ENCODE measurements at regions not wholly inside any gene's neighbourhood (a gene's known extent, or its start where the extent isn't known, plus 50 kb on each side); places are given as distances from the start of the nearest gene placed in this dataset.
A peak's percentile ranks its signal among the peaks of the same experiment; 100 is the strongest.

DNA sequence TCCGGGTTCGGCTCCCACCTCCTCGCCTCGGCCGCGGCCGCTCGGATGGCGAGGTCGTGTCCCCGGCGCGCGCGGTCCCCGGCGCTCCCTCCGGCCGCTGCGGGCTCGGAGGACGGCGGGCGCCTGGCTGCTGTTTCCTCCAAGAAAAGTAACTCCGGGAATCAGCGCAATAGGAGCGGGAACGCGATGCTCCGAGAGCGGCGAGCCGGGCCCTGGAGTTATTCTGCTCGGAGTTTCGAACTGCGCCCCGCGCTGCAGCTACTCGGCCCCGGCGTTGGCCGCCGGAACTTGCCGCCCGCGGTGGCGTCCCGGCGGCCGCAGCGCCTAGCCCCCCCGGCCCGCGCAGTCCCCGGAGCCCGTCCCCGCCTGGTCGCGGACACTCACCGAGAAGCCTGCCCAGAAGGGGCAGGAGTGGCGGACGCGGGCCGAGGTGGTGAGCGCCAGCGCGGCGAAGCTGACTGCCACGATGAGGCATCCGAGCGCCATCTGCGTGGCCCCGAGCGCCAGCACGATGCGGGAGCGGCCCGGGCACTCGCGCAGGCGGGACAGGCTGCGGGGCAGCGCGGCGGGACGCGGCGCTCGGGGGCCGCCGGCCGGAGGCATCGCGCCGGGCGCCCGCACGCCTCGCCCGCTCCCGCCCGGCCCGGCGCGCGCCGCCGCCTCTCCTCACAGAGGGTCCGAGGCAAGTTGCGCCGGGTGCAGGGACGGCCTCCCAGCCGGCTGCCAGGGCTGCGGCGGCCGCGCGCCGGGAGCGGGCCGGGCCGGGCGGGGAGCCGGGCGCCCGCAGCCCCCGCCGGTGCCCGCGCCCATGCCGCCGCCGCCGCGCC, 251.9 kb downstream of the TJP1 start:
- Histone ChIP-seq H3K27me3 (peaks cover 26% of the 10 kb centered on the region), H3K36me3 (no peaks in the 10 kb centered on the region)

DNA sequence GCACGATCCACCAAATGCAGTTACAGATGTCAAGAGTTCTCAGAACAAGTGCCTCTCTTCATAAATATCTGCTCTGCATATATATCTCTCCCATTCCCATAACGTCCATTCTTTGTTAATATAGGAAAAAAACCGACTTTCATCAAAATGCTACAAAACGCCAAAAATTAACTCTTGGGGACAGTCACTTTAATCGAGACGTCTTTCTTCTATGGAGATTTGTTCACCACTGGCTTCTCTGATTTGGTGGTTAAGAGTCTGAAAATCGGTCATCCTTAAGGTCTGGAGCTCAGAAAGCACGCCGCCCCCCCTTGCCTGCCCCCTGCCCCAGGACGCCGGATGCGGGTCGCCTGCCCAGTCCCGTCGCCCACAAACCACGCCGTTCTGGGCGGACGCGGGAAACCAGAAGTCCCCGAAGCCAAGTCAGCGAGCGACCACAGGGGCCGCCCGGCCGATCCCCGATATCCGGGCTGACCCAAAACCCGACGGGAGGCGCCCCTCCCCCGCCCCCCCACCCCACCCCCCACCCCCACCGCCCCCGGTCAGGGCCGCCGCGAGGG, 252.7 kb downstream of the TJP1 start:
- Histone ChIP-seq H3K4me3 (peak overlapping the region; percentile 20; the same call in 1 of the 2 replicates), H3K27me3 (peaks cover 26% of the 10 kb centered on the region), H3K9me3 (peaks cover 7% of the 10 kb centered on the region), H3K36me3 (no peaks in the 10 kb centered on the region)
- DNase-seq, result no peak

More for the DNA sequence above, 251.9 kb downstream of the TJP1 start:
- Histone ChIP-seq H3K9me3 (peaks cover 7% of the 10 kb centered on the region), H3K4me3 (peak overlapping the region; percentile 31)
- peak; percentile 26 for DNase-seq

DNA sequence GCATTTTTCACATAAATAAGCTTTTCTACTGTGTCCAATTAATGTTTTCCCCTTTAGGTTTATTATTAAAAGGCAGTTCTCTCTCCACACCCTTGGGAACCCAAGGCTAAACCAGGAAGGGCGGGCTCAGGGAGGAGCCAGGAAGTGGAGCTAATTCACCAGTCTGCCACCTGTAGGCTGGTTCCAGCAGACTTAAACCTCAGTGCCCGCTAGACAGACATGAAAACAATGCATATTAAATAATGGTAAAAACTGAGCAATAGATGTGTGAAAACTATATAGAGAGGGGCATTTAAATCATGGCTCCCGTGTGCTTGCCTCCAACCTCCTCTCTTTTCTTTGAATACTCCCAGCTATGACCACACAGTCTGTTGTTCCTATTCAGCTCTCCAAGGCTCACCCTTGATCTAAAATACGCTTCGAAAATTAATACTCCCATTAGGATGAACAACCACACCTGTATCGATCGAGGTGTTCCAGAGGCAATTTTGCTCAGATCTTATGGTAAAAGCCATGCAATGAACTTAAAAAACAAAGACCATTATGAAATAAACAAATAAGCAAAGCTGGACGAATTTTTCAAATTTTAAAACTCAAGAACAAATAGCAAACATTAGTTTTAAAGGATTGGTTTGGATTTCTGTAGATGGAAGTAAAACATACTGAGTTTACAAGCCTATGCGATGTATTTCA, 253.3 kb downstream of the TJP1 start:
- DNase-seq, result peak; percentile 48
- H3K27me3 ChIP-seq, result peaks cover 26% of the 10 kb centered on the region
- no peaks in the 10 kb centered on the region for H3K36me3 ChIP-seq
- H3K4me3 ChIP-seq, result no peak overlapping the region
- peaks cover 7% of the 10 kb centered on the region for H3K9me3 ChIP-seq

DNA sequence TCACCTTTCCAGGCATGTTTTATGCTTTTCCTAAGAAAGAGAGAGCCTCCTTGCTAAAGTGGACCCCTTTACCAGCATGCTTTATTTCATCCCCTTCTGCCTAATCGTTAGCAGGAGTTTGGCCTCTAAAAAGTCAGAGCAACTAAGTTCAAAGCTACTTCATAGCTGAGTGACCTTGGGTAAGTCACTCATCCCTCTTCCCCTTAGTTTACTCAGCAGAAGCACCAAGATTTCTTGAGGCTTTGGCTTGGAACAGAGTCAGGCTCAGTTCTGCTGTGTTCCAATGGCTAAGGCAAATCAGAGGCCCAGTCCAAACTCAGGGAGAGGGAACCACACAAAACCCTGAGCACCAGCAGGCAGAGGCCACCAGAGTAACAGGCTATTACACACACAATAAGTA, 254.9 kb downstream of the TJP1 start:
- H3K9me3 ChIP-seq, result no peaks in the 10 kb centered on the region
- no peak overlapping the region for H3K4me3 ChIP-seq
- no peak for DNase-seq
- peaks cover 20% of the 10 kb centered on the region for H3K27me3 ChIP-seq
- H3K36me3 ChIP-seq, result no peaks in the 10 kb centered on the region

DNA sequence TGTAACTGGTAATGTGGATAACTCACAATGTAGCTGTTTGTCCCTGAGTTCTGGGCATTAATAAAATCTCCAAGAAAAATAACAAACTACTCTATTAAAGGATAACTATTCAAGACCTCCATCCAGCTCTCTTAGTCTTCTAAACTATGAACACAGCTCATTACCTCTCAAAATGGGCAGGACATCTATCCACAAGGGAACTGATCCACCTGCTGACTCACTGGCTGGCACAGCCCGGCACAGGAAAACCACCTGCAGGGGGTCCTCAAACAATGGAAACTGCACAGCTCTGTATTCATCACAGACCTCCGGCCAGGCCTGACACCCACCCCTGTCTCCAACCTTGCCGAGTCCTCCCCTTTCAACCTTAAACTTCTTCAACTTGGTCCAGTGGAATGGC, 255.4 kb downstream of the TJP1 start:
- no peak overlapping the region for H3K4me3 ChIP-seq
- peaks cover 18% of the 10 kb centered on the region for H3K27me3 ChIP-seq
- H3K36me3 ChIP-seq, result no peaks in the 10 kb centered on the region
- no peak for DNase-seq
- H3K9me3 ChIP-seq, result no peaks in the 10 kb centered on the region

DNA sequence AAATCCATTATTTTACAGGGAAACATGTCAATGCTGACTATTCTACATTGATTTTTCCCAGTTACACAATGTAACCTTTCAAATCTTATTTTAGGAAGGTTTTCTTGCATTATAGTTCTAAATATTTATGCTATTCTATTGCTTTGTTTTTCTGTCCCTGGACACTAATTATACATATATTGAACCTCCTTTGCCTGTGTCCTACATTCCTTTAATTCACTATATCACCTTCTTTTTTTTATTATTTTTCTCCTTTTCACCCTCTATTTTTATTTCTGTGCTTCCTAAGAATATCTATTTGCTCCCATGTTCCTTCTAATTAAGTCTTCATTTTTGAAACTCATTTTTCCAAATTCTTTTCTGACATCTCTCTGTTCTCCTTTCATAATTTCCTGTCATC, 259.2 kb downstream of the TJP1 start:
- Histone ChIP-seq H3K4me3 (no peak overlapping the region), H3K9me3 (no peaks in the 10 kb centered on the region), H3K27me3 (no peaks in the 10 kb centered on the region), H3K36me3 (no peaks in the 10 kb centered on the region)
- DNase-seq, result no peak

DNA sequence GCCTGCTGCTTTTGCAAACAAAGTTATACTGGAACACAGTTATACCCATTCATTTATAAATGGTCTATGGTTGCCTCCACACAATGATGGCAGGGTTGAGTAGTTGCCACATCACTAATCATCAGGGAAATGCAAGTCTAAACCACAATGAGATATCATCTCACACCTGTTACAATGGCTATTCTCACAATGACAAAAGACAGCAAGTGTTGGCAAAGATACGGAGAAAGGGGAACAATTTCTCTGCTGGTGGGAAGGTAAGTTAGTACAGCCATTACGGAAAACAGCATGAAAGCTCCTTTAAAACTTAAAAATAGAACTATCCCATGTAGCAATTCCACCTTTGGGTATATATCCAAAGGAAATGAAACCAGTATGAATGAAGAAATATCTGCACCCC, 261.4 kb downstream of the TJP1 start:
- H3K27me3 ChIP-seq, result no peaks in the 10 kb centered on the region
- no peaks in the 10 kb centered on the region for H3K9me3 ChIP-seq
- H3K36me3 ChIP-seq, result no peaks in the 10 kb centered on the region
- DNase-seq, result no peak
- no peak overlapping the region for H3K4me3 ChIP-seq

DNA sequence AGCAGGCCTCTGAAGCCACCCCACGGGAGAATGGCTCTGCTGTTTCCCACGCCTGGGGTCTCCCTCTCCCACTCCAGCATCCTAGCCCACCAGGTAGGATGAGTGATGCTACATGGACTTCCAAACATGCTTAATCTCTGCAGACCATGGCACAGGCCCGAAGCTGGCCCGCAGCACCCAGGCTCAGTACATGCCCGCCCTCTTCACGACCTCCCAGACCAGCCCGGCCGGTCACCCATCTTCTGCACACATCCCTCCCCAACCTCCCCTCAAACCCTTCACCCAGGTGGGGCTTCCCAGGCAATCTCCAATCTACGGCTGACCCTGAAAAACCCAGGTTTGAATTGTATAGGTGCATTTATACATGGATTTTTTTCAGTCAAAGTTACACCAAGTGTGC, 264.0 kb downstream of the TJP1 start:
- H3K9me3 ChIP-seq, result no peaks in the 10 kb centered on the region
- DNase-seq, result no peak

DNA sequence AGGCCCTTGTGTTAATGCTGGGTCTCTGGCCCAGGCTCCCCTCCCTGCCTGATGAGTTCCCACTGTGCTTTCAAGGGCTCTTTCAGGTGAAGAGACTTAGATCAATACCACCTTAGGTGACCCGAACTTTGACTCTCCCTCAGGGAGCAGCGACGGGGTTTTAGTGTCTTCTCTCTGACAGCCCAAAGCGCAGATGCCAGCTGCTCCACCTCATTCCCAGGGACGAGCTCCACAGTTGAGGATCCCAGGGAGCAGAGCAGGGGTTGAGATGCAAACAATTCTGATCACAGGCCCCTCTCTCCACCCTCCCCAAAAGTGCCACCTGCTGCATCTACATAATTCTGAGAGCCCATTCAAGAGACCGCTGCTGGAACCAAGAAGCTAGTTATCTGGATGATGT, 265.1 kb downstream of the TJP1 start:
- DNase-seq, result no peak
- no peak overlapping the region for H3K4me3 ChIP-seq
- H3K27me3 ChIP-seq, result no peaks in the 10 kb centered on the region
- no peaks in the 10 kb centered on the region for H3K36me3 ChIP-seq
- H3K9me3 ChIP-seq, result no peaks in the 10 kb centered on the region

More for the DNA sequence above, 264.0 kb downstream of the TJP1 start:
- H3K36me3 ChIP-seq, result no peaks in the 10 kb centered on the region
- H3K4me3 ChIP-seq, result no peak overlapping the region
- H3K27me3 ChIP-seq, result no peaks in the 10 kb centered on the region

DNA sequence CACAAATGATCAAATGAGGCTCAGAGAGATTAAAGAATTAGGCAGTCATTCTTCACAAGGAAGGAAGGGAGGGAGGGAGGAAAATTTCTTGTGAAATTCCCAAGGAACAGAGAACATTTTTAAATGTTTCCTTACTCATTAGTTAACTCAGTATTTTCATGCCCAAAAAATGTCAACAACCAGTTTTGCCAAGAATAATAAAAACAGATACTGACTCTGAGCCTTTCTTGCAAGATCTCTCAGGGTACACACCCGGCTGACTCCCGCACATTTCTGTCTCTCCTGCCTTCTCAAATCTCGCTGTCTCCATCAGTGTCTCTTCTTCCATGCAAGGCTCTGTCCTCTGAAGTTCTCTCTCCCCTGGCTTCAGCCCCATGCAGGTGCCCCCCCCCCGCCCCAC, 265.9 kb downstream of the TJP1 start:
- H3K4me3 ChIP-seq, result no peak overlapping the region
- no peaks in the 10 kb centered on the region for H3K36me3 ChIP-seq
- DNase-seq, result no peak
- no peaks in the 10 kb centered on the region for H3K9me3 ChIP-seq
- H3K27me3 ChIP-seq, result no peaks in the 10 kb centered on the region

DNA sequence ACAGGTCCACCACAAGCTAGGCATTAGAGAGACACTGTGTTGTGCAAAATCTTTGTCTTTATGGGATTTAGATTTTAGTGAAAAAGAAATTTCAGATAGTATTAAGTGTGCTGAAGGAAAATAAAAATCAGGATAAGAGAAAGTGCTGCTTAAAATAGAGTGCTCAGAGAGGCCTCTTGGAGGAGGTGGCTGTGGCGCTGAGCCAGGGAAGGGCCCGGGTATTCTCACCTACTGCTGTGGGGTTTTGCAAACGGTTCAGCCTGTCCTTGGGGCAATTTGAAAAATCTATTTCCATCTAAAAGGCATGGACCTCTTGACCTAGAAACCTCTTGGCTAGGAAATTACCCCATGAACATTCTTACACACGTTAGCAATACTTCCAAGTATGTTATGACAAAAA, 267.7 kb downstream of the TJP1 start:
- Histone ChIP-seq H3K27me3 (no peaks in the 10 kb centered on the region), H3K36me3 (no peaks in the 10 kb centered on the region), H3K9me3 (no peaks in the 10 kb centered on the region), H3K4me3 (no peak overlapping the region)
- no peak for DNase-seq

DNA sequence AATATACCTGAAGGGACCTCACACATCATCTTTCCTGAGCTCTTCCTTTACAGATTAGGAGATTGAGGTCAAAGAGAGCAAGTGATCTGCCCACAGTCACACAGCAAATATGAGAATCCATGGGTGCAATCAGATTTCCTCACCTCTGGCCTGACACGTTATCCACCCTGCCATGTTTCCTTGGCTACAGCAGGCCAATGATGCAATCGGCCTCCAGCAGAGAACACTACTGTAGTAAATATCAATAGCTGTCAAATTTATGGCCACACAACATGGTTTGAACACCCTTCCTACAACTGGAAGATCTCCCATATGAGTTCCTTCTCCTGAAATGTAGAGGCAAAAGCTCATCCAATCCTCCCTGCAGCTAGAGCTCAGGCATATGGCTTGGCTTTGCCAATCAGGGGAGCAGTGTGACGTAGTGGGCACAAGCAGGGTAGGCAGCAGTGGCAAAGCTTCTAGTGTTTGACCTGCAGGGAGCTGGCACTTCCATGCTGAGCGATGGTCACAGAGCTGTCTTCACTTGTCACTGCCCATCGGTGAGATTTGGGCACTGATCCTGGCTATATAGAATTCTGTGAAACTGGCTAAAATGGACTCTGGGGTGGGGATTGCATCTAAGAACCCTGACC, 271.3 kb downstream of the TJP1 start:
- no peak for DNase-seq
- H3K4me3 ChIP-seq, result no peak overlapping the region
- no peaks in the 10 kb centered on the region for H3K27me3 ChIP-seq
- no peaks in the 10 kb centered on the region for H3K36me3 ChIP-seq
- H3K9me3 ChIP-seq, result no peaks in the 10 kb centered on the region

DNA sequence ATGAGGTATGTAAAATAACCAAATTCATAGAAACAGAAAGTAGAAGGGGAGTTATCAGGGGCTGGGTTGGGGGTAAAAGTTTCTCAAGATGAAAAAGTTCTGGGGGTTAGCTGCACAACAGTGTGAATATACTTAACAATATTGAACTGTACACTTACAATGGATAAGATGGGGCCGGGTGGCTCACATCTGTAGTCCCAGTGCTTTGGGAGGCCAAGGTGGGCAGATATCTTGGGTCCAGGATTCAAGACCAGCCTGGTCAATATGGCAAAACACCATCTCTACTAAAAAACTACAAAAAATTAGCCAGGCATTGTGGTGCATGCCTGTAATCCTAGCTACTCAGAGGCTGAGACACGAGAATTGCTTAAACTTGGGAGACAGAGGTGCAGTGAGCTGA, 274.3 kb downstream of the TJP1 start:
- no peaks in the 10 kb centered on the region for H3K27me3 ChIP-seq
- no peaks in the 10 kb centered on the region for H3K9me3 ChIP-seq
- DNase-seq, result no peak
- H3K36me3 ChIP-seq, result no peaks in the 10 kb centered on the region
- no peak overlapping the region for H3K4me3 ChIP-seq

DNA sequence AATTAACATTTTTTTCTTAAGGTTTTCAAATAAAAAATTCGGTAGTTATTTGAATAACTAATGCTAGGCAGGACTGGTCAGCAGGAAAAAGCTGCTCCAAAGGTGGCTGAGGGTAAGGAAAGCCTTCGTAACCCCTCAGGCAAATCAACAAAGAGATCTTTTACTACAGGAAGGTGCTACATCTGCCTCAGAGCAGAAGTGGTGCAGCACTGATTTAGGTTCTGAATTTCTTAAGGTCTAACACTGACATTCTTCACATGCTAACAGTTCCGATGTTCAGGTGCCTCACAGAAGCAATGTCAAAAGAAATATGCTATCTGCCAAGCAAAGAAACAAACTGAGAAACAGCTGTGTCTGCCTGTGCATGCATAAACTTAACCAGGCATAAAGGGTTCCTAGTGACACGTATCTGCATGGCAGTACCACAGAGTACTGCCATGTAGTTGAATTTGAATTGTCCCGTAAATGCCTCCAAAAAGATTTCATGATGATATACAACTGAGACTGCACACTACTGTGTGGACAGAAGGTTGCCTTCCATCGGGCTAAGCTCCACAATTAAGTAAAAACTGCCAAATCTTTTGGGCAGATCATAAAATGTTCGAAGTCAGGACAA, 275.0 kb upstream of the NSMCE3 start:
- no peaks in the 10 kb centered on the region for H3K9me3 ChIP-seq
- H3K4me3 ChIP-seq, result no peak overlapping the region
- no peaks in the 10 kb centered on the region for H3K36me3 ChIP-seq
- no peak for DNase-seq
- no peaks in the 10 kb centered on the region for H3K27me3 ChIP-seq

DNA sequence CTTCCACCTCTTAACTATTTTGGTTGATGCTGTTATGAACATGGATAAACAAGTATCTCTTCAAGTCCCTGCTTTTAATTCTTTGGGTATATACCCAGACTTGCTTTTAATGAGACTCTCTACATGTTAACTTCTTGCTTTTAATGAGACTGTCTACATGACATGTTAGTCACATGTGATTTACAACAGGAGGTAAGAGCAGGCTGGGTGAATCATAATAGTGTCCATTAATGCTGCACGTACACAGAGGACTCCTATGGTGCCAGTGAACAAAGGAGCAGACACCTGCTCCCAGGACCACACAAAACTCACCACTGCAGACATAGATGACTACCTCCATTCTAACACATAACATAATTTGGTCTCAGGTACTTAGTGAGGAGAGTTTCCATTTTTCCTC, 273.4 kb upstream of the NSMCE3 start:
- Histone ChIP-seq H3K36me3 (no peaks in the 10 kb centered on the region), H3K27me3 (no peaks in the 10 kb centered on the region), H3K4me3 (no peak overlapping the region), H3K9me3 (no peaks in the 10 kb centered on the region)
- DNase-seq, result no peak

DNA sequence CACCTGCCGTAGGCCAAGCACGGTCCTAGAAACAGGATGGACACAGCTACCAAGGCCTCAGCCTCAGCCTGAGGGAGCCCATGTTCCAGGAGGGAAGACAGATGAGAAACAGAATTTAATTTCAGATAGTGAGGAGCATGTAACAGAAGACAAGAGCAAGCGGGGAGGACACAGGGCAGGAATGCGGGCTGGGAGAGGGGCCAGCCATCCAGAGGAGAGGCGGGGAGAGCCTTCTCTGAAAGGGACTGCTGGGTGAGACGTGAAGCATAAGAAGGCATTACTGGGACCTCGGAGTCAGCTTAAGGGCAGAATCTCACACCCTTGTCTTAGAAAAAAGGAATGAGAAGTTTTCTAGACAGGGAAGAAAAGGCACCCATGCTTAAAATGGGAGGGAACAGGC, 271.7 kb upstream of the NSMCE3 start:
- no peak overlapping the region for H3K4me3 ChIP-seq
- H3K9me3 ChIP-seq, result no peaks in the 10 kb centered on the region
- no peak for DNase-seq
- H3K36me3 ChIP-seq, result no peaks in the 10 kb centered on the region
- no peaks in the 10 kb centered on the region for H3K27me3 ChIP-seq

DNA sequence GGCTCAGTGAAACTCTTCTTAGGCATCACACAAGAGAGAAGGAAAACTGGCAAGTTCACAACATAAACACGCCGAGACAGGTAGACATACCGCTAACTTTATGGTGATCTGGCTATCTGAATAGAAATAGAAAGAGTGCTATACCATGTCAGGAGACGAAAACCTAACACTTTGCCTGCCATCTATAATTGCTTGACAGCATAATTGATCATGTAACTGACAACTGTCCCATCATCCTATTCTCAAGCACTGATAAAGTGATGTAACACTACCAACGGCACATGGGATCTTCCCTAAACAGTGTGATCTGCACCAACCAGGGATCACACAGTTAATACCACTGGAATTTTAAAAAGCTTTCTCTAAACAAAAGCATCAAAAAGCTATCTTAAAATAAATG, 270.9 kb upstream of the NSMCE3 start:
- no peak for DNase-seq
- Histone ChIP-seq H3K9me3 (no peaks in the 10 kb centered on the region), H3K4me3 (no peak overlapping the region), H3K27me3 (no peaks in the 10 kb centered on the region), H3K36me3 (no peaks in the 10 kb centered on the region)
